HEK293T (cell line): ENCODE measurements at regions not wholly inside any gene's neighbourhood (a gene's known extent, or its start where the extent isn't known, plus 50 kb on each side); places are given as distances from the start of the nearest gene placed in this dataset.

Experiments used
- ELF4 ChIP-seq: fragments of 450-650 bp; IDR thresholded peaks from 2 replicates; pipeline ENCODE4 v1.6.1; 2017; ENCODE audit warnings: antibody characterized with exemption
- FOXA1 ChIP-seq: fragments of 450-650 bp; IDR thresholded peaks from 2 replicates; pipeline ENCODE4 v1.6.1; 2016; ENCODE audit warnings: mild to moderate bottlenecking
- FOXM1 ChIP-seq: fragments of 450-650 bp; IDR thresholded peaks from 2 replicates; pipeline ENCODE4 v1.6.1; 2017; ENCODE audit warnings: mild to moderate bottlenecking, borderline replicate concordance
- NFRKB ChIP-seq: fragments of 450-650 bp; IDR thresholded peaks from 2 replicates; pipeline ENCODE4 v1.6.1; 2016; ENCODE audit warnings: mild to moderate bottlenecking, moderate library complexity
- SUZ12 ChIP-seq: fragments of 450-650 bp; IDR thresholded peaks from 2 replicates; pipeline ENCODE4 v1.6.1; 2016; ENCODE audit warnings: mild to moderate bottlenecking
- TARDBP ChIP-seq: fragments of 450-650 bp; IDR thresholded peaks from 2 replicates; pipeline ENCODE4 v1.6.1; 2016
- ZNF384 ChIP-seq: fragments of 450-650 bp; IDR thresholded peaks from 2 replicates; pipeline ENCODE4 v1.6.1; 2016

GRCh38 chr22:27473533-27473932 is 328.0 kb downstream of the MN1 start:
- TF ChIP-seq SUZ12 (no peak), FOXA1 (no peak), FOXM1 (no peak), ZNF384 (no peak), ELF4 (no peak), NFRKB (no peak), TARDBP (no peak)
